Mucosa of stomach (tissue), 1 donor: ENCODE measurements at regions not wholly inside any gene's neighbourhood (a gene's known extent, or its start where the extent isn't known, plus 50 kb on each side); places are given as distances from the start of the nearest gene placed in this dataset.
"Not testable (repeated sequence)": the region's sequence is repeated elsewhere in the genome, so short reads cannot be mapped to it uniquely, and the experiment has no call there.

Experiments used
- H3K27me3 ChIP-seq: one replicate; pipeline ENCODE4 v1.7.0; 2013; ENCODE audit warnings: mild to moderate bottlenecking, low read length; ENCODE audit not compliant: control insufficient read depth, insufficient read depth
- H3K36me3 ChIP-seq: one replicate; pipeline ENCODE4 v1.7.0; 2013; ENCODE audit warnings: low read length; ENCODE audit not compliant: control insufficient read depth, insufficient read depth
- H3K4me1 ChIP-seq: one replicate; pipeline ENCODE4 v1.7.0; 2013; ENCODE audit warnings: mild to moderate bottlenecking, low read length; ENCODE audit not compliant: control insufficient read depth, insufficient read depth
- H3K4me3 ChIP-seq: one replicate; pipeline ENCODE4 v1.7.0; 2013; ENCODE audit warnings: low read length
- H3K9ac ChIP-seq: one replicate; pipeline ENCODE4 v1.7.0; 2013; ENCODE audit warnings: mild to moderate bottlenecking, low read length, moderate library complexity
- H3K9me3 ChIP-seq: one replicate; pipeline ENCODE4 v1.7.0; 2013; ENCODE audit warnings: mild to moderate bottlenecking, low read length, moderate library complexity; ENCODE audit not compliant: control insufficient read depth
- donor health status: Pancreatic carcinoma.

DNA sequence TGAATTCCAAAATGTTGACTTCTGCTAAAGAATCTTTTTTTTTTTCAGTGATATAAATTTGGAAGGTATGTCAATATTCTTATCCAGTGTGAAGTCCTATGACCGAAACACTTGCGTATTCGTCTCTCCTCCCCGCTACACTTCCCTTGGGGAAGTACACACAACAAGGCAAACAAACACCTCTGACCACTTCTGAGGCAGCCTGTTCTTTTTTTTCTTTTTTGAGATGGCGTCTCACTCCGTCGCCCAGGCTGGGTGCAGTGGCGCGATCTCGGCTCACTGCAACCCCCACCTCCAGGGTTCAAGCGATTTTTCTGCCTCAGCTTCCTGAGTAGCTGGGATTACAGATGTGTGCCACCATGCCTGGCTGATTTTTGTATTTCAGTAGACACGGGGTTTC is 78.1 kb upstream of the DHRSX start:
- Histone ChIP-seq H3K4me3 (no peak overlapping the region), H3K36me3 (no peaks in the 10 kb centered on the region), H3K9me3 (no peaks in the 10 kb centered on the region), H3K27me3 (peaks cover 28% of the 10 kb centered on the region), H3K9ac (no peak overlapping the region), H3K4me1 (no peaks in the 10 kb centered on the region)

DNA sequence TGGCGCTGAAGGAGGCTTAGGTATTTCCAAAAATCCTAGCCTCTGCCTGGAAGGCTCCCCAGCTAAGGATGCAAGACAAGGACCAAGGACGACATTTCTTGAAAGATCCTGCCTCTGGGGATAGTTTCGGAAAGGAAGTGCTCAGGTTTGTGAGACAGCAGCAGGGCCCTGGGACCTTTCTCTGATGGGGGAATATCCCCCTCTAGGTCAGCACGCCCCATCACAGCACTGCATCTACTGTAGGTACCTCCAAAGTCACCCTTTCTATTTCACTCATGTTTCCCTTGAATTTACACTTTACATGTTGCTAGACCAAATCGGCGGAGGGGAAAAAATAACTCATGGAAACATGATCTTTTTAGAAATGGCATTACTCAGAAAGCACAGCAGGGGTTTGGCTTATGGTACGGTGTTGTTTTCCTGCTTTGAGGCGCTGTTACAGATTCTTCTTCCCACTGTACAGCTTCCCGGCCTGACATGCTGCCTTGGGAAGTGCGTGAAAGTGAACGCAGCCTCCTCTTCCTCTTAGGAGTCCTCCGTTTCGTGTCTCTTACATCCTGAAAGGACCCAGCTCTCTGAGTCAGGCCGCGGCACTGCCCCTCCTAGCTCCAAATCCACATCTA is 77.2 kb upstream of the DHRSX start:
- H3K36me3 ChIP-seq: no peaks in the 10 kb centered on the region

DNA sequence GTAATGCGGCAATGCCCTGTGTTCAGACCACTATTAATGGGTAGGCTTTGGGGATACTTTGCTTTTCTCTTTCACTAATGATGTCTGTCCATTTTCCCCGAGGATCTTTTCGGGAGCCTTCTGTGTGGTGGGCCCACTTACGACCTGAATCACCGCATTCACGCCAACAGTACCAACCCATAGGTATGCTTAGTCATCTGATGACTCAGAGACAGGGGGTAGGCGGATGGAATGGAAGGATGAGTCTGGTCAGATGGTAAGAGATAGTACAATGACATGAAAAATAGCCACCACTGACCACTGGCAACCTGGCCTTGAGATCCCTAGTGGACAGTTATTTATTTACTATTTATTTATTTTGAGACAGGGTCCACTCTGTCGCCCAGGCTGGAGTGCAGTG is 76.0 kb upstream of the DHRSX start:
- Histone ChIP-seq H3K9ac (no peak overlapping the region), H3K27me3 (peaks cover 7% of the 10 kb centered on the region), H3K36me3 (no peaks in the 10 kb centered on the region), H3K4me1 (no peaks in the 10 kb centered on the region), H3K9me3 (no peaks in the 10 kb centered on the region), H3K4me3 (no peak overlapping the region)

More for the DNA sequence above, 77.2 kb upstream of the DHRSX start:
- Histone ChIP-seq H3K9ac (no peak overlapping the region), H3K9me3 (no peaks in the 10 kb centered on the region), H3K27me3 (peaks cover 19% of the 10 kb centered on the region), H3K4me1 (no peaks in the 10 kb centered on the region), H3K4me3 (no peak overlapping the region)

DNA sequence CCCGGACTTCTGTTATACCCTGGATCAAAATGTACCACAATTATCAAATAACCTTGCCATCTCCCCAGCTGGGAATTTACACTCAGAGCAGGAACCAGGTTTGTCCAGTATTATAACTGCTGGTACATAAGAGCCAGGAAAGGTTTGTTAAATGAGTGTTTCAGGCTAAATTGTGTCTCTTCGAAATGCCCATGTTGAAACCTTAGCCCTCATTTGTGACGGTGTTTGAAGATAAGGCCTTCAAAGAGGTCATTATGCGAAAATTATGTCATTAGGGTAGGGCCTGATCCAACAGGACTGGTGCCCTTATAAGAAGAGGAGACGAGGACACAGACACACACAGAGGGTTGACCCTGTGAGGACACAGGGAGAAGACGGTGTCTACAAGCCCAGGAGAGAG is 73.5 kb upstream of the DHRSX start:
- H3K4me1 ChIP-seq: no peaks in the 10 kb centered on the region
- H3K36me3 ChIP-seq: no peaks in the 10 kb centered on the region
- no peaks in the 10 kb centered on the region for H3K9me3 ChIP-seq
- no peak overlapping the region for H3K9ac ChIP-seq
- no peak overlapping the region for H3K4me3 ChIP-seq
- no peaks in the 10 kb centered on the region for H3K27me3 ChIP-seq

DNA sequence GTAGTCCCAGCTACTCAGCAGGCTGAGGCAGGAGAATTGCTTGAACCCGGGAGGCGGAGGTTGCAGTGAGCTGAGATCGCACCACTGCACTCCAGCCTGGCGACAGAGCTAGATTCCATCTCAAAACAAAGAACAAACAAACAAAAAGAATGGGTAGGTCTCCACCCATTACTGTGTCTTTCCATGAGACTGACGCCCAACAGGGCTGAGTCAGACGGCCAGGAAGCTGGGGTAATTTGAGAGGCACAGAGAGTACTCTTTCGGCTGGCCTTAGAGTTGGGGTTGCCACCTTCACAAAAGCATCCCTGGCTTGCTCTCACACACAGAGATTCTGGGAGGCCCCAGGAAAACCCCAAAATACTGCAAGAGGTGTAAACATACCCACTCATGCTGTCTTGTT is 72.0 kb upstream of the DHRSX start:
- Histone ChIP-seq H3K9ac (no peak overlapping the region), H3K36me3 (no peaks in the 10 kb centered on the region), H3K27me3 (no peaks in the 10 kb centered on the region), H3K4me1 (no peaks in the 10 kb centered on the region), H3K4me3 (no peak overlapping the region), H3K9me3 (no peaks in the 10 kb centered on the region)

DNA sequence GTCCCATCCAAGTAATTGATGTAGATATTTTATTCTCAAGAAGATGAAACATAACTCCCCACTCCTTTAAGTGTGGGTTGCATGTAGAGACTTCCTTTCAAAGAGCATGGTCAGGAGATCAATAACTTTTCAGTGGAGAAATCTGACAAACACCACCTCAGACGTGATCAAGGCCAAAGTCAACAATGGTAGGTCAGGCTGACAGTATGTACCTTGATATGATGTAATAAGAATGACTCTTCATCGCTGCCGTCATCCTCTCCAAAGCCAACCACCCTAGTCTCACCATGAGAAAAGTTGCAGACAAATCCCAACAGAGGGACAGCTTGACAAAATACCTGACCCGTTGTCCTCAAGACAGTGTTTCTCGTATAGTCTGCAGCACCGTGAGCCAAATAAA is 67.3 kb upstream of the DHRSX start:
- H3K27me3 ChIP-seq: no peaks in the 10 kb centered on the region
- H3K36me3 ChIP-seq: no peaks in the 10 kb centered on the region
- no peak overlapping the region for H3K9ac ChIP-seq
- no peaks in the 10 kb centered on the region for H3K9me3 ChIP-seq
- no peak overlapping the region for H3K4me3 ChIP-seq
- H3K4me1 ChIP-seq: no peaks in the 10 kb centered on the region

DNA sequence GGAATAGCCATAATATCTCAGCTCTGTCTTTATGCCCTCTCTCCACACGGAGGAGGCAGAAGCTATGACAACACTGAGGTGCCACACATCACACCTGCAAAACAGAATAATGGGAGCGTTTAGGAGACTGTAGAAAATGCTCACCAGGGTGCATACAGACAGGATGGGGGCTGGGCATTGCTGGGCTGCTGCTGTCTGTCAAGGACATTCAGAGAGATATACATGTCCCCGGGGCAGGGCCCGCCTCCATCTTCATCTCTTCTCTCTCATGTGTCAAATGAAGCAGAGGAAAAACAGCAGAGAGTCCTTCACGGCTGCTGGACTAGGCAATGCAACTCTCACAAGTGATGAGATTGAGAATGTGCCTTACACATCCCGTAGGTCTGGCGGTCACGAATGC is 65.3 kb upstream of the DHRSX start:
- Histone ChIP-seq H3K9ac (no peak overlapping the region), H3K4me3 (no peak overlapping the region), H3K27me3 (no peaks in the 10 kb centered on the region), H3K36me3 (no peaks in the 10 kb centered on the region), H3K9me3 (no peaks in the 10 kb centered on the region), H3K4me1 (no peaks in the 10 kb centered on the region)

DNA sequence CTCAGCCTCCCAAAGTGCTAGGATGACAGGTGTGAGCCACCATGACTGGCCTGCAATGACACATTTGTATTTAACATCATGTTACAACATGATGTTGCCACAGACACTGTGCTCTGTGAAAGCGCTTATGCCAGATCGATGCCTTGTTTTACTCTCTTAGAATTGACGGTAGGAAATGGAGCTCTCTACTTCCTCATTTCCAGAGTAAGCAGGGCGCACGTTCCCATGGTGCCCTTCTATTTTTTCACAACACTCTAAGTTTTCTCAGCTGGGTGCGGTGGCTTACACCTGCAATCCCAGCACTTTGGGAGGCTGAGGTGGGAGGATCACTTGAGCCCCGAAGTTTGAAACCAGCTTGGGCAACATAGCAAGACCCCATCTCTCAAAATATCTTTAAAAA is 60.7 kb upstream of the DHRSX start:
- Histone ChIP-seq H3K4me1 (no peaks in the 10 kb centered on the region), H3K9ac (no peak overlapping the region), H3K36me3 (no peaks in the 10 kb centered on the region), H3K4me3 (no peak overlapping the region), H3K9me3 (no peaks in the 10 kb centered on the region), H3K27me3 (no peaks in the 10 kb centered on the region)

DNA sequence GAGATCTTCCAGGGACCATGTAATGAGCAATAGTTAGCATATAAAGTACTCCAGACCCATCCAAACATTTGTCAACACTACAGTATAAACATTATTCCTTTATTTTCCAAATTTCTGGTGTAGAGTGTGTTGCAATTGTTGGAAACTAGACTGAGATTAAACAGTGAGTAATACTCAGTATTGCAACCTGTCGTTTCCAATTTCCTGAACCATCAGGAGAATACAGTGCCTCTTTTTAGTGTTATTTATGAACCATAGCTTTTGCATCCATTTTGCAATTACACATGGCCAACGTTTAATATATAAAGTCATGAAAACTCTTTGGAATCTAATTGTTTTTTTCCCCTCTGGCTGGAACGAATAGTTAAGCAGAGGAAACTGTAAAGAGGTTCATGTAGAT is 58.3 kb upstream of the DHRSX start:
- H3K4me3 ChIP-seq: no peak overlapping the region
- no peaks in the 10 kb centered on the region for H3K4me1 ChIP-seq
- H3K36me3 ChIP-seq: no peaks in the 10 kb centered on the region
- no peaks in the 10 kb centered on the region for H3K9me3 ChIP-seq
- no peak overlapping the region for H3K9ac ChIP-seq
- no peaks in the 10 kb centered on the region for H3K27me3 ChIP-seq

DNA sequence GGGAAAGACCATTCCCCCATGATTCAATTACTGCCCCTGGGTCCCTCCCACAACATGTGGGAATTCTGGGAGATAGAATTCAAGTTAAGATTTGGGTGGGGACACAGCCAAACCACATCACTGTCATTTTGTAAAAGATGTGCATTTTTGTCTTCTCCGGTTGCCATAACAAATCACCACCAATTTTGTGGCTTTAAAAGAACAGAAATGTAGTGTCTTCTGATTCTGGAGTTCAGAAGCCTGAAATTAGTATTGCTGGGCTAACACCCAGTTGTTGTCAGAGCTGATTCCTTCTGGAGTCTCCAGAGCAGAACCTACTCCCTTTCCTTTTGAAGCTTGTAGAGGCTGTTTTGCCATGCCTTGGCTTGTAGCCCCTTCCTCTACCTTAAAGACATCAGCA is 54.1 kb upstream of the DHRSX start:
- Histone ChIP-seq H3K4me1 (peaks cover 1% of the 10 kb centered on the region), H3K4me3 (no peak overlapping the region), H3K9me3 (no peaks in the 10 kb centered on the region), H3K36me3 (no peaks in the 10 kb centered on the region), H3K9ac (no peak overlapping the region), H3K27me3 (no peaks in the 10 kb centered on the region)

DNA sequence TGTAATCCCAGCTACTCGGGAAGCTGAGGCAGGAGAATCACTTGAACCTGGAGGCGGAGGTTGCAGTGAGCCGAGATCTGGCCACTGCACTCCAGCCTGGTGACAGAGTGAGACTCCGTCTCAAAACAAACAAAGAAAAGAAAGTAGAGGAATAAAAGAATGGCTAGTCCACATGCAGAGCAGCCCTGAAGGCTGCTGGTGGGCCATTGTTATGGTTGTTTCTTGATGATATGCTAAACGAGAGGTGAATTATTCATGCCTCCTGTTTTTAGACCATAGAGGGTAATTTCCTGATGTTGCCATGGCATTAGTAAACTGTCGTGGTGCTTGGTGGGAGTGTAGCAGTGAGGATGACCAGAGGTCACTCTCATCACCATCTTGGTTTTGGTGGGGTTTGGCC is 53.3 kb upstream of the DHRSX start:
- H3K27me3 ChIP-seq, H3K36me3 ChIP-seq, H3K9ac ChIP-seq, H3K4me3 ChIP-seq, H3K9me3 ChIP-seq, H3K4me1 ChIP-seq: not testable (repeated sequence)

DNA sequence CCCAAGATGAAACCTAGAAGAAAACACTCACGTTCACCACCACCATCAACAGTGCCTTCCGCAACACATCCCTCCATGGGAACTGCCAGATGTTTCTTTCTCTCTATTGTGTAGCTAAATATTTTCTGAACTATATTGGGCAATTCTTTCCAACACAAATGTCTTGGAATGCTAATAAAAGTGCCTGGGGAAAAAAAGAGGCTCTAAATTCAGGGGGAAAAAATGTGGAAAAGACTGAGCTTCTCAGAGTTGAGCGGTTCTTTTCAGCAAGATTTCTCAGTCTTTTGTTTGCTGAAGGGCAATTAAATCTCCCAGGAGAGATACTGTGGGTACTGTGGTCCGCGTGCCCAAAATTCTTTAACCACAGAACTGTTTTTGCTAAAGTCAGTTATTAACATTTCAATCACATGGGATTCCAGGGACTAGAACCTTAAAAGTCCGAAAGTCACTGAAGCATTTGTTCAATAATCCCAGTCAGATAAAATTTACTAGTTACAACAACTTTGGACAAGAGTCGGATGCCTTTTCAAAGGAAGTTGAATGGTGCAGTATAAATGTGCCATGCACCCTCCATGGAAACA is 51.9 kb upstream of the DHRSX start:
- Histone ChIP-seq H3K27me3 (no peaks in the 10 kb centered on the region), H3K4me1 (peaks cover 7% of the 10 kb centered on the region), H3K4me3 (no peak overlapping the region), H3K9me3 (no peaks in the 10 kb centered on the region), H3K9ac (no peak overlapping the region), H3K36me3 (no peaks in the 10 kb centered on the region)
